ENCODE measurements at regions not wholly inside any gene's neighbourhood (a gene's known extent, or its start where the extent isn't known, plus 50 kb on each side); places are given as distances from the start of the nearest gene placed in this dataset.
A peak's percentile ranks its signal among the peaks of the same experiment; 100 is the strongest.

DNA sequence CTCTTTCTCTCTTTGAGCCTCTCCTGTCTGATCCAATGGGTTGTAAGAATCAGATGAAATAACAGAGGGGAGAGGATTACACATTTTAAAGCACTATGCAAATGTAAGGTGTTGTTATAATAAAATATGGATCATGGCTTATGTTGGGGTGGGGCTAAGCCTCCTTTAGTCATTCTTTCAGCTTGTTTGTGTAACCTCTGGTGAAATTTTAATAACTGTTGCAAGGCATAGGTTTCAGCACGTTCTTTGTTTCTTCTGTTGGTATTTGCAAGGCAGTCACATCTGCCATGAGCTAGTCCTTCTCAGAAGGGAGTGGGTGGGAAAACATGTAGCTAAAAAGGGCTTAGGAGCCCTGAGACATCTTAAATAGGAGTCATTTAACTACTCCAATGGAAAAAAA lies 74.8 kb upstream of the FRMD6 start:
- Histone ChIP-seq H3K27me3 (replicated peaks in 1 of 2; ENCODE audit: control insufficient read depth in 2 of 2, extremely low read depth in 1 of 2, insufficient read depth in 2 of 2, low read length in 1 of 2) (peaks cover 0 to 6% of the 10 kb centered on the region in 2 experiments), H3K9me3 (no peaks in the 10 kb centered on the region), H3K4me1 (ENCODE audit: control insufficient read depth in 1 of 2, extremely low read depth in 1 of 2, insufficient read depth in 2 of 2, low read length in 2 of 2) (peaks cover 0 to 2% of the 10 kb centered on the region in 2 experiments), H3K4me3 (ENCODE audit: control insufficient read depth in 1 of 2, extremely low read depth in 1 of 2, low read length in 1 of 2) (no peak overlapping the region), H3K36me3 (ENCODE audit: control insufficient read depth in 2 of 2, extremely low read depth in 1 of 2, insufficient read depth in 1 of 2, low read length in 1 of 2) (no peaks in the 10 kb centered on the region), H3K27ac (ENCODE audit: low read length) (no peak overlapping the region)
- no peaks in the 10 kb centered on the region for H3K9me3 Mint-ChIP-seq
- ATAC-seq (replicated peaks in 1 of 4) (no peak), DNase-seq (no peak)
- POLR2A ChIA-PET: interaction anchor here in 1 of 2 donors (0.6 kb wide), 1 partner anchor 26 kb away, joined by 3 read pairs; no protein-coding TSS in a partner anchor
- H3K36me3 Mint-ChIP-seq: no peaks in the 10 kb centered on the region
- H3K27ac Mint-ChIP-seq: no peak overlapping the region
- no CpG with 5 or more reads among the region's 1 CpG for WGBS (ENCODE audit: insufficient coverage)
- peaks cover 0 to 11% (median 0%) of the 10 kb centered on the region in 3 donors for H3K4me1 Mint-ChIP-seq
- CTCF ChIA-PET: no interaction called here
- peaks cover 34 to 39% of the 10 kb centered on the region in 2 donors for H3K27me3 Mint-ChIP-seq
- H3K4me3 Mint-ChIP-seq: no peak overlapping the region

- Histone ChIP-seq H3K4me1 (ENCODE audit: control insufficient read depth in 1 of 2, extremely low read depth in 1 of 2, insufficient read depth in 2 of 2, low read length in 2 of 2) (peaks cover 0 to 2% of the 10 kb centered on the region in 2 experiments), H3K27ac (ENCODE audit: low read length) (no peak overlapping the region), H3K9me3 (no peaks in the 10 kb centered on the region), H3K4me3 (ENCODE audit: control insufficient read depth in 1 of 2, extremely low read depth in 1 of 2, low read length in 1 of 2) (no peak overlapping the region), H3K27me3 (replicated peaks in 1 of 2; ENCODE audit: control insufficient read depth in 2 of 2, extremely low read depth in 1 of 2, insufficient read depth in 2 of 2, low read length in 1 of 2) (peaks cover 0 to 6% of the 10 kb centered on the region in 2 experiments), H3K36me3 (ENCODE audit: control insufficient read depth in 2 of 2, extremely low read depth in 1 of 2, insufficient read depth in 1 of 2, low read length in 1 of 2) (no peaks in the 10 kb centered on the region)
- DNase-seq: no peak
- ChIA-PET CTCF (no interaction called here), POLR2A (no interaction called here)
- Mint-ChIP-seq H3K9me3 (no peaks in the 10 kb centered on the region), H3K4me3 (no peak overlapping the region), H3K27me3 (peaks cover 28 to 36% of the 10 kb centered on the region in 2 donors), H3K27ac (no peak overlapping the region), H3K4me1 (peaks cover 0 to 11% (median 0%) of the 10 kb centered on the region in 3 donors), H3K36me3 (no peaks in the 10 kb centered on the region)
- WGBS (ENCODE audit: insufficient coverage): no CpG with 5 or more reads among the region's 2 CpGs
- no peak for ATAC-seq (replicated peaks in 1 of 4)
Observed at GRCh38 chr14:51578853-51579252, 72.9 kb upstream of the FRMD6 start.

DNA sequence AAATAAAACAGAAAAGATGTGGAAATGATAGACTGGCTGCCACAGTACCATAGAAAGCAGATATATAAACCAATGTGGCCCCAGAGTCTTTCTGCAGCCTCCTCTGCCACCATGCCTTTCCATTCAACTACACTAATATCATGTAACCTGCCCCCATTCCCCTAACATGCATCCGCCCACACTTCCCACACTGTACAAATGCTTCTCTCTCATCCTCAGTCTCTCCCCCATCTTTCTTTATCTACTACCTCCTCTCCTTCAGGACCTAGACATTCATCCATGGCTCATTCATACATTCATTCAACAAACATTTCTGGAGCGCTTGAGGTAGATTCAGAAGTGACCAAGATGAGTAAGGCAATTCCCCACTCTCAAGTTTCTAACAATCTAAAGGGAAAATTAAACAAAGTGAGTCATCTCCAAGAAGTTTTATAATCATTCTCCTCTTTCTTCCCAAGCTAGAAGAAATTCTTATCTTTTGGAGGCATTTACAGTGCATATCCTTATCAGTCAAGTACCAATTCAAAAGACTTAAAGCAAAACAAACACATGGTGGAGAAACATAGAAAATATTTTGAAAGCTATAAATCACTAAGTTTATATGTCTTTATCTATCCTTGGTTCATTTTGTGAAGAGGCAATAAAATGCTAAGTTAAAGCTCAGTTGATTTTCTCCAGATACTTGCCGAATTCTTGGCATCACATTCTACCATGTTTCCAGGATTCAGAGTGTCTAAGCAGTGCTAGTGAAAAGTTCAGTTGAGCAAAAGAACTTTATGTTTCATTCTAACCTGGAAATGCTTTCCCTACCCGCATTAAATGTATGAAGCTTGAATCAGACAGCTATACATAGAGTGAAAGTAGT lies 70.5 kb upstream of the FRMD6 start:
- ChIA-PET POLR2A (no interaction called here), CTCF (no interaction called here)
- H3K27me3 Mint-ChIP-seq: peaks cover 21 to 27% of the 10 kb centered on the region in 2 donors
- H3K27ac ChIP-seq (ENCODE audit: low read length): no peak overlapping the region
- H3K4me1 Mint-ChIP-seq: peaks cover 0 to 6% (median 0%) of the 10 kb centered on the region in 3 donors
- no peak for ATAC-seq (replicated peaks in 1 of 4)
- no peak overlapping the region for H3K4me3 ChIP-seq (ENCODE audit: control insufficient read depth in 1 of 2, extremely low read depth in 1 of 2, low read length in 1 of 2)
- H3K9me3 Mint-ChIP-seq: no peaks in the 10 kb centered on the region
- H3K4me3 Mint-ChIP-seq: no peak overlapping the region
- no peaks in the 10 kb centered on the region for H3K9me3 ChIP-seq
- H3K27me3 ChIP-seq (replicated peaks in 1 of 2; ENCODE audit: control insufficient read depth in 2 of 2, extremely low read depth in 1 of 2, insufficient read depth in 2 of 2, low read length in 1 of 2): no peaks in the 10 kb centered on the region
- H3K4me1 ChIP-seq (ENCODE audit: control insufficient read depth in 1 of 2, extremely low read depth in 1 of 2, insufficient read depth in 2 of 2, low read length in 2 of 2): peaks cover 0 to 2% of the 10 kb centered on the region in 2 experiments
- H3K36me3 ChIP-seq (ENCODE audit: control insufficient read depth in 2 of 2, extremely low read depth in 1 of 2, insufficient read depth in 1 of 2, low read length in 1 of 2): no peaks in the 10 kb centered on the region
- 88% methylated on average over 1 of the region's 4 CpGs for WGBS (ENCODE audit: insufficient coverage)
- H3K27ac Mint-ChIP-seq: no peak overlapping the region
- no peak for DNase-seq
- H3K36me3 Mint-ChIP-seq: no peaks in the 10 kb centered on the region

- Mint-ChIP-seq H3K9me3 (no peaks in the 10 kb centered on the region), H3K36me3 (no peaks in the 10 kb centered on the region), H3K27ac (no peak overlapping the region), H3K4me1 (peaks cover 0 to 6% (median 0%) of the 10 kb centered on the region in 3 donors), H3K27me3 (peaks cover 18% of the 10 kb centered on the region in 2 donors), H3K4me3 (no peak overlapping the region)
- no CpG with 5 or more reads among the region's 2 CpGs for WGBS (ENCODE audit: insufficient coverage)
- Histone ChIP-seq H3K4me1 (ENCODE audit: control insufficient read depth in 1 of 2, extremely low read depth in 1 of 2, insufficient read depth in 2 of 2, low read length in 2 of 2) (peaks cover 0 to 2% of the 10 kb centered on the region in 2 experiments), H3K27me3 (replicated peaks in 1 of 2; ENCODE audit: control insufficient read depth in 2 of 2, extremely low read depth in 1 of 2, insufficient read depth in 2 of 2, low read length in 1 of 2) (no peaks in the 10 kb centered on the region), H3K27ac (ENCODE audit: low read length) (no peak overlapping the region), H3K9me3 (no peaks in the 10 kb centered on the region), H3K36me3 (ENCODE audit: control insufficient read depth in 2 of 2, extremely low read depth in 1 of 2, insufficient read depth in 1 of 2, low read length in 1 of 2) (no peaks in the 10 kb centered on the region), H3K4me3 (ENCODE audit: control insufficient read depth in 1 of 2, extremely low read depth in 1 of 2, low read length in 1 of 2) (no peak overlapping the region)
- POLR2A ChIA-PET: interaction anchor here in 1 of 2 donors (0.7 kb wide), 1 partner anchor 8 kb away, joined by 4 read pairs; no protein-coding TSS in a partner anchor
- ATAC-seq (replicated peaks in 1 of 4) (no peak), DNase-seq (no peak)
- CTCF ChIA-PET: interaction anchor here in 1 of 2 donors (0.6 kb wide), 1 partner anchor 33 kb away, joined by 5 read pairs; no protein-coding TSS in a partner anchor
Observed at GRCh38 chr14:51582437-51582836, 69.3 kb upstream of the FRMD6 start.

GRCh38 chr14:51585055-51585454 lies 66.7 kb upstream of the FRMD6 start:
- no peaks in the 10 kb centered on the region for H3K9me3 Mint-ChIP-seq
- no peaks in the 10 kb centered on the region for H3K36me3 Mint-ChIP-seq
- DNase-seq (no peak), ATAC-seq (replicated peaks in 1 of 4) (no peak)
- WGBS (ENCODE audit: insufficient coverage): 62% methylated on average over 4 of the region's 5 CpGs
- no peak overlapping the region for H3K27ac Mint-ChIP-seq
- H3K4me1 Mint-ChIP-seq: no peaks in the 10 kb centered on the region
- H3K4me3 ChIP-seq (ENCODE audit: control insufficient read depth in 1 of 2, extremely low read depth in 1 of 2, low read length in 1 of 2): no peak overlapping the region
- H3K27me3 ChIP-seq (replicated peaks in 1 of 2; ENCODE audit: control insufficient read depth in 2 of 2, extremely low read depth in 1 of 2, insufficient read depth in 2 of 2, low read length in 1 of 2): no peaks in the 10 kb centered on the region
- H3K9me3 ChIP-seq: no peaks in the 10 kb centered on the region
- peaks cover 8 to 23% of the 10 kb centered on the region in 2 donors for H3K27me3 Mint-ChIP-seq
- no peaks in the 10 kb centered on the region for H3K36me3 ChIP-seq (ENCODE audit: control insufficient read depth in 2 of 2, extremely low read depth in 1 of 2, insufficient read depth in 1 of 2, low read length in 1 of 2)
- H3K4me1 ChIP-seq (ENCODE audit: control insufficient read depth in 1 of 2, extremely low read depth in 1 of 2, insufficient read depth in 2 of 2, low read length in 2 of 2): no peaks in the 10 kb centered on the region
- ChIA-PET CTCF (no interaction called here), POLR2A (no interaction called here)
- no peak overlapping the region for H3K4me3 Mint-ChIP-seq
- H3K27ac ChIP-seq (ENCODE audit: low read length): no peak overlapping the region

- H3K27me3 Mint-ChIP-seq: peaks cover 4 to 22% of the 10 kb centered on the region in 2 donors
- peak in 3 of 4 experiments; percentile 34 to 53 (median 35) for ATAC-seq (replicated peaks in 1 of 4)
- WGBS (ENCODE audit: insufficient coverage): 0% methylated on average over 1 of the region's 2 CpGs
Observed at GRCh38 chr14:51592836-51593235, 58.9 kb upstream of the FRMD6 start.

More at GRCh38 chr14:51592836-51593235, 58.9 kb upstream of the FRMD6 start:
- ChIA-PET CTCF (interaction anchor here in 1 of 2 donors (0.6 kb wide), 1 partner anchor 279 kb away, joined by 3 read pairs; no protein-coding TSS in a partner anchor), POLR2A (no interaction called here)
- H3K4me3 ChIP-seq (ENCODE audit: control insufficient read depth in 1 of 2, extremely low read depth in 1 of 2, low read length in 1 of 2): no peak overlapping the region
- H3K27ac ChIP-seq (ENCODE audit: low read length): no peak overlapping the region
- Mint-ChIP-seq H3K4me1 (peaks cover 0 to 10% (median 8%) of the 10 kb centered on the region in 3 donors), H3K27ac (no peak overlapping the region), H3K36me3 (no peaks in the 10 kb centered on the region), H3K9me3 (no peaks in the 10 kb centered on the region), H3K4me3 (no peak overlapping the region)
- H3K27me3 ChIP-seq (replicated peaks in 1 of 2; ENCODE audit: control insufficient read depth in 2 of 2, extremely low read depth in 1 of 2, insufficient read depth in 2 of 2, low read length in 1 of 2): no peaks in the 10 kb centered on the region
- no peaks in the 10 kb centered on the region for H3K9me3 ChIP-seq
- DNase-seq: peak in 1 of 35 experiments; percentile 12
- peaks cover 0 to 6% of the 10 kb centered on the region in 2 experiments for H3K4me1 ChIP-seq (ENCODE audit: control insufficient read depth in 1 of 2, extremely low read depth in 1 of 2, insufficient read depth in 2 of 2, low read length in 2 of 2)
- no peaks in the 10 kb centered on the region for H3K36me3 ChIP-seq (ENCODE audit: control insufficient read depth in 2 of 2, extremely low read depth in 1 of 2, insufficient read depth in 1 of 2, low read length in 1 of 2)

Measured in T-cell (primary cell).